ENCODE measurements at regions not wholly inside any gene's neighbourhood (a gene's known extent, or its start where the extent isn't known, plus 50 kb on each side); places are given as distances from the start of the nearest gene placed in this dataset.

DNA sequence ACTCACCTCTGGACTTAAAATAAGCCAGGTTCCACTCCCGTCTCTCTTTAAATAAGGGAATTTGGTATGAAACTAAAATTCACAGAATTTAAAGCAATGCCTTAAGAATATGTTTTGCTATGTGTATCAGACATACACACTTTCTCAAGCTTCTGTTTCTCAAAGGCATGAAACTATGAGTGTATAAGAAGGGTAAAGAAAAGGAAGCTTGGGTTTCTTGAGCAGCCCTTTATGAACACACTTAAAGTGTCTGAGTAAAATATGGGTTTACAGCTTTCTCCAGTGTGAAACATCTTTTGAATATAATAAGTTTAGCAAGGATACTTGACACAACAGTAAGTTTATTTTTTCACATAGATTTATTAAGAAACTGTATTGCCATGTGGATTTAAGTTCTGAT is 370.5 kb downstream of the TMA16 start:
- TF ChIP-seq POLR2A (IDR thresholded peaks at IDR 0.05) = no peak
- TF ChIP-seq, protein P1, sequence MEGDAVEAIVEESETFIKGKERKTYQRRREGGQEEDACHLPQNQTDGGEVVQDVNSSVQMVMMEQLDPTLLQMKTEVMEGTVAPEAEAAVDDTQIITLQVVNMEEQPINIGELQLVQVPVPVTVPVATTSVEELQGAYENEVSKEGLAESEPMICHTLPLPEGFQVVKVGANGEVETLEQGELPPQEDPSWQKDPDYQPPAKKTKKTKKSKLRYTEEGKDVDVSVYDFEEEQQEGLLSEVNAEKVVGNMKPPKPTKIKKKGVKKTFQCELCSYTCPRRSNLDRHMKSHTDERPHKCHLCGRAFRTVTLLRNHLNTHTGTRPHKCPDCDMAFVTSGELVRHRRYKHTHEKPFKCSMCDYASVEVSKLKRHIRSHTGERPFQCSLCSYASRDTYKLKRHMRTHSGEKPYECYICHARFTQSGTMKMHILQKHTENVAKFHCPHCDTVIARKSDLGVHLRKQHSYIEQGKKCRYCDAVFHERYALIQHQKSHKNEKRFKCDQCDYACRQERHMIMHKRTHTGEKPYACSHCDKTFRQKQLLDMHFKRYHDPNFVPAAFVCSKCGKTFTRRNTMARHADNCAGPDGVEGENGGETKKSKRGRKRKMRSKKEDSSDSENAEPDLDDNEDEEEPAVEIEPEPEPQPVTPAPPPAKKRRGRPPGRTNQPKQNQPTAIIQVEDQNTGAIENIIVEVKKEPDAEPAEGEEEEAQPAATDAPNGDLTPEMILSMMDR (IDR thresholded peaks at IDR 0.05) = no peak

All from body of pancreas (tissue), 4 donors.